GM12872 (cell line): ENCODE measurements at regions not wholly inside any gene's neighbourhood (a gene's known extent, or its start where the extent isn't known, plus 50 kb on each side); places are given as distances from the start of the nearest gene placed in this dataset.

Source experiments
- CTCF ChIP-seq: IDR thresholded peaks from 3 replicates; pipeline ENCODE4 v1.5.1; 2011; ENCODE audit warnings: low read depth, mild to moderate bottlenecking, low read length, moderate library complexity; ENCODE audit not compliant: insufficient read depth

GRCh38 chr1:96964761-96965160 lies 243.2 kb downstream of the PTBP2 start:
- no peak for TF ChIP-seq CTCF

- peak; percentile 85 for TF ChIP-seq CTCF
Measured at GRCh38 chr1:96966536-96967138, 245.1 kb downstream of the PTBP2 start.

GRCh38 chr1:96967311-96967710 lies 245.7 kb downstream of the PTBP2 start:
- TF ChIP-seq CTCF, result no peak

GRCh38 chr1:96968541-96968940 lies 247.0 kb downstream of the PTBP2 start:
- TF ChIP-seq CTCF, result no peak

GRCh38 chr1:96968983-96969382 lies 247.4 kb downstream of the PTBP2 start:
- no peak for TF ChIP-seq CTCF

- no peak for TF ChIP-seq CTCF
Measured at GRCh38 chr1:96969656-96970163, 248.1 kb downstream of the PTBP2 start.

- no peak for TF ChIP-seq CTCF
Measured at GRCh38 chr1:96971439-96971838, 249.9 kb downstream of the PTBP2 start.
